GM12873 (cell line): ENCODE measurements at regions not wholly inside any gene's neighbourhood (a gene's known extent, or its start where the extent isn't known, plus 50 kb on each side); places are given as distances from the start of the nearest gene placed in this dataset.

Source experiments
- TF ChIP-seq, protein P1 (sequence below): IDR thresholded peaks from 2 replicates; pipeline ENCODE4 v1.5.1; 2012; ENCODE audit warnings: low read depth, mild to moderate bottlenecking, moderate library complexity, low read length, control low read depth; ENCODE audit not compliant: insufficient read depth; ENCODE audit errors: missing control alignments

DNA sequence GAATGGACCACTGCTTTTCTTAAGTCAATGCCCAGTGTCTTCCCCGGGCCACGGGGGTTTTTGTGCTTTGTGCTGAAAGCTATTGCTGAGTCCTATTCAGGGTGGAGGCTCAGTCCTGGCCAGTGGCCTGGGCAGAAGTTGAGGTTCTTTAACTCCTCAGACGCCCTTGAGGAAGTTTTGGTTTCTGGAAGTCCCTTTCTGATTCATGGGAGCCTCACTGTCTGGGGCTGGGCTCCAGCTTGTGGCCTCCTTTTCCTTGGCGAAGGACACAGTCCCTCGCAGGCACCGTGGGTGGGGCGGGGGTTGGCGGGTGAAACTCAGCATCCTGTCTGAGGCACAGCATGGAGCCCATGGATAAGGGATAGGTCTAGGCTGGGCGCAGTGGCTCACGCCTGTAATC, 465.2 kb upstream of the HS6ST1 start:
- TF ChIP-seq, protein P1, sequence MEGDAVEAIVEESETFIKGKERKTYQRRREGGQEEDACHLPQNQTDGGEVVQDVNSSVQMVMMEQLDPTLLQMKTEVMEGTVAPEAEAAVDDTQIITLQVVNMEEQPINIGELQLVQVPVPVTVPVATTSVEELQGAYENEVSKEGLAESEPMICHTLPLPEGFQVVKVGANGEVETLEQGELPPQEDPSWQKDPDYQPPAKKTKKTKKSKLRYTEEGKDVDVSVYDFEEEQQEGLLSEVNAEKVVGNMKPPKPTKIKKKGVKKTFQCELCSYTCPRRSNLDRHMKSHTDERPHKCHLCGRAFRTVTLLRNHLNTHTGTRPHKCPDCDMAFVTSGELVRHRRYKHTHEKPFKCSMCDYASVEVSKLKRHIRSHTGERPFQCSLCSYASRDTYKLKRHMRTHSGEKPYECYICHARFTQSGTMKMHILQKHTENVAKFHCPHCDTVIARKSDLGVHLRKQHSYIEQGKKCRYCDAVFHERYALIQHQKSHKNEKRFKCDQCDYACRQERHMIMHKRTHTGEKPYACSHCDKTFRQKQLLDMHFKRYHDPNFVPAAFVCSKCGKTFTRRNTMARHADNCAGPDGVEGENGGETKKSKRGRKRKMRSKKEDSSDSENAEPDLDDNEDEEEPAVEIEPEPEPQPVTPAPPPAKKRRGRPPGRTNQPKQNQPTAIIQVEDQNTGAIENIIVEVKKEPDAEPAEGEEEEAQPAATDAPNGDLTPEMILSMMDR = no peak

DNA sequence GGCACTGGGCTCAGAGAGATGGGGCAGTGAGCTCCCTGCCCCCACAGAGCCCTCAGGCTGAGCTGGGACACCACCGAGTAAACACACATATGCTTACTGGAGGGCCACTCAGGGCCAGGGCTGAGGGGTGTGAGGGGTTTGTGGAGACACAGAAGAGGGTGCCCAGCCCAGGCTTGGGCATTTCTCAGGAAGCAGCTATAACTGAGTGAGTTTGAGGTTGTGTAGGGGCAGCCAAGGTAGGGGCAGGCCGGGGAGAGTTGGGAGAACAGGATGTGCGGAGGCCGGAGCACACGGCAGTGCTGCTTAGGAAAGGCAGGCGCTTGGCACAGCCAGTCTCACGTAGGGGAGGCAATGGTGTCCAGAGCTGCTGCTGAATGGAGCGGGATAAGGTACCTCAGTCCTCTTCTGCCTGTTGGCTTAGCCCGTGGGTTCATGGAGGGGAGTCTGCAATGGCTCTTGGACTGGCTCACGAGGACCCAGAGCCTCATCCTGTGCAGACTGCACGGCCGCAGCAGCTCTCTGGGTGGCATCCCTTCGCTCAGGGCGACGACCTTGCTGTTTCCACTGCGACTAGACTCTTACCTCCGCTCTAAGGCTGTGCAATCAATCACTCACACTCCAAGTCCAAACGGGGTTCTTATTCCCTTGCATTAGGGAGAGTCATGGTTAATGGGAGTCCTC, 466.1 kb upstream of the HS6ST1 start:
- TF ChIP-seq, protein P1 = no peak

DNA sequence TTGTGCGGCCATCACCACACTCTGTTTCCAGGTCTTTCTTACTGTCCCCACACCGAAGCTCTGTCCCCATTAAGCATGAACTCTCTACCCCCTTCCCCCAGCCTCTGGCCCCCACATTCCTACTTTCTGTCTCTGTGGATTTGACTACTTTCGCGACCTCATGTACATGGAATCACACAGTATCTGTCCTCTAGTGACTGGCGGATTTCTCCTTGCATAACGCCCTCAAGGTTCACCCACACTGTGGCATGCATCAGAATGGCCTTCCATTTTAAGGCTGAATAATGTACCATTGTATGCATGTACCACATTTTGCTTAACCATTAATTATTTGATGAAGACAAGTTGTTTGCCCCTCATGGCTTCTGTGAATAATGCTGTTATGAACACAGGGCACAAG, 467.6 kb upstream of the HS6ST1 start:
- TF ChIP-seq, protein P1 = no peak

DNA sequence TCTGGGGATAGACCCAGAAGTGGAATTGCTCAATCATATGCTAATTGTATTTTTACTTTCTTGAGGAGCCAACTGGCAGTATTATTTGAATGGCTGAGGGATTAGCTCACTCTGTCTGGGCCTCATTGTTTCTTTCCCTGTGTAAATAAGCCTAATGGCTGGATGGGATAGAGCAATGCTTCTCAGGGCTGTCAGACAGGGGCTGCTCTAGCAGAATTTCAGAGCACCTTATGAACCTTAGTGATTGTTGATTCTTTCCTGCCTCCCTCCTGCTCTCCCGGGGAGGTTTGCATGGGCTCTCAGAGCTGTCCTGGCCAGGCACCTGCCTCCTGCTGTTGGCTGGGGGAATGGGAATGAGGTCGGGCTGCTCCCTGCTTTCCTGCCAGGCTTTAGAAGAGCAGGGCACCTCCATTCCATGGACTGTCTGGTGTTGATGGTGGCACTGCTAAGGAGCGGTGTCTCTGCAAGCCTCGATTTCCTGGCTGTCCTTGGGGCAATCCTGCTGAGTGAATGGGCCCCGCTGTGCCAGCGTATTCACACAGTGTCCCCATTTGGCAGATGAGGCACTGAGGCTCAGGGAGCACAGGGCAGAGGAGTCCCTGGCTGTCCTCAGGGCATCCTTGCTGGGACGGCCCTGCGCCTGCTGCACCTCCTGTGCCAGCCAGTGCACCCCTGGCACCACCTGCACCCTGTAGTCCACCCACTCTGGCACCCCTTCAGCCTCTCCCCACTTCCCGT, 468.2 kb upstream of the HS6ST1 start:
- TF ChIP-seq, protein P1 = no peak

DNA sequence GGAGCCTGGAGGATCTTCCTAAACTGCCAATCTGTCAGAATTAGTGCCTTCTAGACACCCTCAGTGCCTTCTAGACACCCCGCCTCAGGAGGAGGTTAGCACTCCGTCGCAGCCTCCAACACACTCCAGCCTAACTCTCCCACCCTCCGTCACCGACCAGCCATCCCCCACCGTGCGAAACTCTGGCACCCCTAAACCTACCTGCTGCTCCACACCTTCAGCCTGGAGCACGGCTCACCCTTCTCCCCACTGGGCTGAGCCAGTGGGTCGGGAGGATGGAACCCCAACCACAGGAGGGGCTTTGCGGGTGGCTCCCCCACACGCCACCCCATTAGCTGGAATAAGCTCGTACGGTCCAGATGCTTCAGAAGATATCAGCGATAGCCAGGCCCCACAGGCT, 468.9 kb upstream of the HS6ST1 start:
- TF ChIP-seq, protein P1 = no peak

DNA sequence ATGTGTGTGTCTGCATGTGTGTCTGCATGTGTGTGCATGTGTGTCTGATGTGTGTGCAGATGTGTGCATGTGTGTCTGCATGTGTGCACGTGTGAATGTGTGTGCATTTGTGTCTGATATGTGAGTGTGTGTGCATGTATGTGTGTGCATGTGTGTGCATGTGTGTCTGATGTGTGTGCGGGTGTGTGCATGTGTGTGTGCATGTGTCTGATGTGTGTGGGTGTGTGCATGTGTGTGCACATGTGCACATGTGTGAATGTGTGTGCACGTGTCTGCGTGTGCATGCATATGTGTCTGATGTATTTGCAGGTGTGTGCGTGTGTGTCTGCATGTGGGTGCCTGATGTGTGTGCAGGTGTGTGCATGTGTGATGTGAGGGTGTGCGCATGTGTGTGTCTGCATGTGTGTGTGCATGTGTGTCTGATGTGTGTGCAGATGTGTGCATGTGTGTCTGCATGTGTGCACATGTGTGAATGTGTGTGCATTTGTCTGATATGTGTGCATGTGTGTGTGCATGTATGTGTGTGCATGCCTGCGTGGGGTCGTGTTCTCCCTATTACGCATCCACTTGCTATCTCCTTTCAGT, 470.1 kb upstream of the HS6ST1 start:
- TF ChIP-seq, protein P1 = no peak

DNA sequence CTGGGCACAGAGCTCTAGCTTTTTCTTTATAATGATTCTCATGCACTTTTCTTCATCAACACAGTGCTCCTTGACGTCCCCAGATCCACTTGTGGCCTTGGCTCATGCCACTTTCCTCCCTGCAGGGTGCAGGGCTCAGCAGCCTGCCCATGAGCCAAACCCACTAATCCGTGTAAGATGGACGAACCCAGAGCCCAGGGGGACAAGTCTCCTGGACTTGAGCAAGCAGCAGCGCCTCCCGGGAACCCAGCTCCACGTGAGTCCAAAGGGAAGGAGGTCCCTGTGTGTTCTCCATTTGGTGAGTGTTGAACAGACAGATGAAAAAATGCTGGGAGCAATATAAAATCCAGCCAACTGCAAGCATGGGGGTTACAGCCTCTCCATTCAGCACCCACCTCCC, 470.6 kb upstream of the HS6ST1 start:
- TF ChIP-seq, protein P1 = no peak
